CD4-positive, alpha-beta T cell treated with Interleukin-6 at 100 ng/mL for 8 hours (primary cell): ENCODE measurements at regions not wholly inside any gene's neighbourhood (a gene's known extent, or its start where the extent isn't known, plus 50 kb on each side); places are given as distances from the start of the nearest gene placed in this dataset.
"Not testable (repeated sequence)": the region's sequence is repeated elsewhere in the genome, so short reads cannot be mapped to it uniquely, and the experiment has no call there.

Experiments
- DNase-seq: peaks from one replicate; pipeline ENCODE4 v3.0.0-alpha.2; 2020; ENCODE audit warnings: mixed read lengths, low spot score

GRCh38 chr19:28386066-28386465, 826.9 kb downstream of the UQCRFS1 start:
- DNase-seq = no peak

GRCh38 chr19:28377077-28377476, 835.9 kb downstream of the UQCRFS1 start:
- no peak for DNase-seq

GRCh38 chr19:28374971-28375370, 838.0 kb downstream of the UQCRFS1 start:
- no peak for DNase-seq

- no peak for DNase-seq
These were observed 840.2 kb downstream of the UQCRFS1 start for GRCh38 chr19:28372576-28373247.

- no peak for DNase-seq
These were observed 845.8 kb downstream of the UQCRFS1 start for GRCh38 chr19:28367146-28367545.

GRCh38 chr19:28363254-28363653, 849.7 kb downstream of the UQCRFS1 start:
- DNase-seq = no peak

- DNase-seq = no peak
These were observed 853.2 kb downstream of the UQCRFS1 start for GRCh38 chr19:28359431-28360414.

- DNase-seq = no peak
These were observed 854.3 kb downstream of the UQCRFS1 start for GRCh38 chr19:28358633-28359032.

- DNase-seq = no peak
These were observed 861.2 kb downstream of the UQCRFS1 start for GRCh38 chr19:28351761-28352160.

- not testable (repeated sequence) for DNase-seq
These were observed 861.6 kb downstream of the UQCRFS1 start for GRCh38 chr19:28351321-28351720.

GRCh38 chr19:28350673-28351072, 862.3 kb downstream of the UQCRFS1 start:
- no peak for DNase-seq

GRCh38 chr19:28350037-28350436, 862.9 kb downstream of the UQCRFS1 start:
- no peak for DNase-seq

GRCh38 chr19:28349604-28350003, 863.3 kb downstream of the UQCRFS1 start:
- DNase-seq = no peak

- no peak for DNase-seq
These were observed 867.1 kb downstream of the UQCRFS1 start for GRCh38 chr19:28345811-28346210.

- DNase-seq = no peak
These were observed 871.1 kb downstream of the UQCRFS1 start for GRCh38 chr19:28341810-28342350.

- no peak for DNase-seq
These were observed 878.5 kb downstream of the UQCRFS1 start for GRCh38 chr19:28334419-28334818.

- DNase-seq = no peak
These were observed 879.0 kb downstream of the UQCRFS1 start for GRCh38 chr19:28333909-28334308.

- DNase-seq = no peak
These were observed 880.1 kb downstream of the UQCRFS1 start for GRCh38 chr19:28332886-28333285.

GRCh38 chr19:28332351-28332750, 880.6 kb downstream of the UQCRFS1 start:
- no peak for DNase-seq

GRCh38 chr19:28331596-28331995, 881.4 kb downstream of the UQCRFS1 start:
- DNase-seq = no peak

GRCh38 chr19:28330831-28331230, 882.1 kb downstream of the UQCRFS1 start:
- no peak for DNase-seq

GRCh38 chr19:28329429-28329828, 883.5 kb downstream of the UQCRFS1 start:
- DNase-seq = no peak

GRCh38 chr19:28327905-28328304, 885.0 kb downstream of the UQCRFS1 start:
- DNase-seq = no peak
